ENCODE measurements at regions not wholly inside any gene's neighbourhood (a gene's known extent, or its start where the extent isn't known, plus 50 kb on each side); places are given as distances from the start of the nearest gene placed in this dataset.

- H3K4me3 ChIP-seq (ENCODE audit: control insufficient read depth, low read depth, low read length) = no peak overlapping the region
- DNase-seq (ENCODE audit: low read depth) = no peak
- TF ChIP-seq, protein P1, sequence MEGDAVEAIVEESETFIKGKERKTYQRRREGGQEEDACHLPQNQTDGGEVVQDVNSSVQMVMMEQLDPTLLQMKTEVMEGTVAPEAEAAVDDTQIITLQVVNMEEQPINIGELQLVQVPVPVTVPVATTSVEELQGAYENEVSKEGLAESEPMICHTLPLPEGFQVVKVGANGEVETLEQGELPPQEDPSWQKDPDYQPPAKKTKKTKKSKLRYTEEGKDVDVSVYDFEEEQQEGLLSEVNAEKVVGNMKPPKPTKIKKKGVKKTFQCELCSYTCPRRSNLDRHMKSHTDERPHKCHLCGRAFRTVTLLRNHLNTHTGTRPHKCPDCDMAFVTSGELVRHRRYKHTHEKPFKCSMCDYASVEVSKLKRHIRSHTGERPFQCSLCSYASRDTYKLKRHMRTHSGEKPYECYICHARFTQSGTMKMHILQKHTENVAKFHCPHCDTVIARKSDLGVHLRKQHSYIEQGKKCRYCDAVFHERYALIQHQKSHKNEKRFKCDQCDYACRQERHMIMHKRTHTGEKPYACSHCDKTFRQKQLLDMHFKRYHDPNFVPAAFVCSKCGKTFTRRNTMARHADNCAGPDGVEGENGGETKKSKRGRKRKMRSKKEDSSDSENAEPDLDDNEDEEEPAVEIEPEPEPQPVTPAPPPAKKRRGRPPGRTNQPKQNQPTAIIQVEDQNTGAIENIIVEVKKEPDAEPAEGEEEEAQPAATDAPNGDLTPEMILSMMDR (IDR thresholded peaks at IDR 0.05; ENCODE audit: control insufficient read depth, insufficient read depth, low read depth, low read length, missing control alignments) = no peak
Measured at GRCh38 chr2:118265873-118266455, 177.7 kb downstream of the INSIG2 start.

DNA sequence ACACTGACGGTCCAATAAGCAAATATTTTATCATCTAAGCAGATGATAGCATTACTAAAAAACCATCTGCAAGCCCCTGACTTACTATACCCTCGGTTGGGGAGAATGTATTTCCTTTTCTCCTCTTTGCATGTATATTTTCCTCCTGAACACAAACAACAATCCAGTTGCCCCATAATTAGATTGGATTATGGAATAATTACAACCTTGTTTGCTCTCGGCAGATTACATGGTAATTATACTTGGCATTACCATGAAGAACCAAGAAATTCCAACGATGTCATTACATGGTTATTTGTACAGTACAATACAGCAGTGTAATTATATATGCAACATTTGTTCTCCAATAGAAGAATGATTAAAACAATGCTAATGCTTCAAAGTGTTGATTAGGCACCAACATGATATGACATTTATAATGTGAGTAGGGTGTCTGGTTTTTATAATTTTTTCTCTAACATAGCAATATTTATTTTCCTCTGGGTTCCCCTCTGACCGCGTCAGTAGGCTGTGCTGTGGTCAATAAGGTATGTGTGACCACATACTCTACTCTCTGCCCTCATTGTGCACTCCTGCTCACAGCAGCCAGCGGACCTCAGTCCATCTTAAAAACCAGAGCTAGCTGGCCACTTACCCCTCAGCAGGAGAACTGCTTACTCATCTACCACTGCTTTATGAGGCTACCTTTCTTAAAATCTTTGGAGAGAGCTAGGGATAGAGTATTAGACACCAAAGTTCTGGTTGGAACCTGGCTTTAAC lies 176.1 kb downstream of the INSIG2 start:
- DNase-seq (ENCODE audit: low read depth) = no peak
- no peak overlapping the region for H3K4me3 ChIP-seq (ENCODE audit: control insufficient read depth, low read depth, low read length)
- TF ChIP-seq, protein P1 (IDR thresholded peaks at IDR 0.05; ENCODE audit: control insufficient read depth, insufficient read depth, low read depth, low read length, missing control alignments) = no peak

DNA sequence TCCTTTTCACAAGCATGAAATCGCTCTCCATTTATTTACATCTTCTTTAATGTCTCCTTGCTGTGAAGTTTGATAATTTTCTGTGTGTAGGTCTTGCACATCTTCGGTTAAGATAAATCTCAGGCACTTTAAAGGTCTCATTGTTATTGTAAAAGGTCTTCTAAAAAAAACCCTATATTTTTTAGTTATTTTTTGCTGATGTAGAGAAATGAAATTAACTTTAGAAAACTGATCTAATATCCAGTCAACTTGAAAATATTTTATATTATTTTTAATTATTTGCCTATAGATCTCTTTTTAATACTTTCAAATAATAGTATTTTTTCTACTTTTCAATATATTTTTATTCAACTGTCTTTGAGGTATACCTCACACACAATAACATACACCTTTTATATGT lies 169.4 kb downstream of the INSIG2 start:
- DNase-seq (ENCODE audit: low read depth) = no peak
- H3K4me3 ChIP-seq (ENCODE audit: control insufficient read depth, low read depth, low read length) = no peak overlapping the region
- TF ChIP-seq, protein P1 (IDR thresholded peaks at IDR 0.05; ENCODE audit: control insufficient read depth, insufficient read depth, low read depth, low read length, missing control alignments) = no peak

DNA sequence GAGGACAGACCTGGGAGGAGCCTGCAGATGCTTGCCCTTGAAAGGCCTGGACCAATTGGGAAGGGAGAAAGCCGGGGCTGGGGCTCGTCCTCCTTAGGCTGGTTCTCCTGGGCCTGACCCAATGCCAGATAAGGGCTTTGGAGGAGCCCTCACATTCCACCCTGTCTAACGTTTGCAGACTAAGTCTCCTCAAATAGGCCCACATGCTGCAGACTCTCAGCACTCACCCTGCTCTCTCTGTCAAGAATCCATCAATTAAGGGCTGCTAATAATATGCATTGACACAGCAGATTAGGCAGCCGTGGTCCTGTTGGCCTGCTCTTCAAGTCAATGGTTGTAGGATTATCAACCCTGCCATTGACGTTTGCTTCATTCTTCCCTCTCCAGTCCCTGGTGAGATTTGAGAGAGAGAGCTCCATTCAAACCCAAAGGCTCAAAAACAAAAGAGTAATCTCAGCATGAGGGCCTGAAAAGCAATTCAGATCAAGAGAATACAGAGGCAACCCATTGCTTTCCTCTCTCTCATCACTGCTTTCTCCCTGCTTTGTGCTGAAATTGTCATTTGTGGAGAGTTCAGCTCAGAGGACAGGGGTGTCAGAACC lies 167.6 kb downstream of the INSIG2 start:
- TF ChIP-seq, protein P1 (IDR thresholded peaks at IDR 0.05; ENCODE audit: control insufficient read depth, insufficient read depth, low read depth, low read length, missing control alignments) = no peak
- H3K4me3 ChIP-seq (ENCODE audit: control insufficient read depth, low read depth, low read length) = no peak overlapping the region
- no peak for DNase-seq (ENCODE audit: low read depth)

GRCh38 chr2:118255301-118255700 lies 167.0 kb downstream of the INSIG2 start:
- DNase-seq (ENCODE audit: low read depth) = no peak
- TF ChIP-seq, protein P1 (IDR thresholded peaks at IDR 0.05; ENCODE audit: control insufficient read depth, insufficient read depth, low read depth, low read length, missing control alignments) = no peak
- no peak overlapping the region for H3K4me3 ChIP-seq (ENCODE audit: control insufficient read depth, low read depth, low read length)

GRCh38 chr2:118254116-118254515 lies 165.8 kb downstream of the INSIG2 start:
- no peak for DNase-seq (ENCODE audit: low read depth)

More at GRCh38 chr2:118254116-118254515, 165.8 kb downstream of the INSIG2 start:
- no peak overlapping the region for H3K4me3 ChIP-seq (ENCODE audit: control insufficient read depth, low read depth, low read length)
- TF ChIP-seq, protein P1 (IDR thresholded peaks at IDR 0.05; ENCODE audit: control insufficient read depth, insufficient read depth, low read depth, low read length, missing control alignments) = no peak

All from AG09309 (cell line).